SK-N-MC (cell line): ENCODE measurements at regions not wholly inside any gene's neighbourhood (a gene's known extent, or its start where the extent isn't known, plus 50 kb on each side); places are given as distances from the start of the nearest gene placed in this dataset.

Source experiments
- EZH2 ChIP-seq: fragments of 200-600 bp; sonication (generic); IDR thresholded peaks from one replicate; pipeline ENCODE4 v1.6.1; 2017; ENCODE audit warnings: antibody characterized with exemption
- POLR2AphosphoS5 ChIP-seq: IDR thresholded peaks from 2 replicates; pipeline ENCODE4 v1.6.1; 2012; ENCODE audit warnings: mild to moderate bottlenecking, low read depth, low read length, borderline replicate concordance

DNA sequence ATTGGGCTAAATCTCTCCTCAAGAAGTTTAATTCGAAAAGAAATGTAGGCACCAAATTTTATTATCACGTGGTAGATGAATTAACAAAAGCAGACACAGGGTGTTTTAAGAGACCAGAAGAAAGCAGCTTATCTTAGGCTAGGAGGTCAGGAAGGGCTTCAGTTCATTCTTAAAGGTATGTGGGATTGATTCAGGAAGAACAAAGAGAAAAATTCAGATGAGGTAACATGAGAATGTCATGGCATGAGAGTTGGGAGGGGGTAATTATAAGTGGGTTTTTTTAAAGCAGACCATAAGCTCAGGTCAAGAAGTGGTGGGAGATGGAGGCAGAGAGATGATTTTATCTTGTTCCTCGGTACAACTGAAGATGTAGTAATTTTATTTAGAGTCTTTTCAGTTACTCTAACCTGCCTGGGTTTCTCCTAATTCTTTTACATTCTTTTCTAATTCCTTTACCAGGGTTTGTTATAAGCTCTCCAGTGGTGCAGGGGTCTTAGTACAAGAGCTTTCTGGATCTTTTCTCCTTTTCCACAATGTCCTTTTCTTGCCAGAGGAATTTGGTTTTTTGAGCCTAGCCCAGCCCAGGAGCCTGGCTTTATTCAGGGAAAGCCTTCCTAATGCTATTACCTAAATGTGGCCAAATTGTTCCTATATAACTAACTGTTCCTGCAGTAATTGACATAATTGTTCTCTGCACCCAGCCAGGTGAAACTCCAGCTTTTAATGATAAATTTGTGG lies 474.1 kb upstream of the BTBD3 start:
- TF ChIP-seq EZH2: no peak
- TF ChIP-seq POLR2AphosphoS5: no peak
